Testis (tissue), 2 donors: ENCODE measurements at regions not wholly inside any gene's neighbourhood (a gene's known extent, or its start where the extent isn't known, plus 50 kb on each side); places are given as distances from the start of the nearest gene placed in this dataset.

ENCODE experiments used
- DNase-seq: peaks from one replicate; pipeline ENCODE4 v3.0.0-alpha.2; 2019
- H3K27ac ChIP-seq, 2 donors: fragments of 200-600 bp; sonication (generic); one replicate each; pipeline ENCODE4 v1.5.1; 2019
- H3K27me3 ChIP-seq: fragments of 200-600 bp; sonication (generic); one replicate; pipeline ENCODE4 v1.5.1; 2019
- H3K36me3 ChIP-seq: fragments of 200-600 bp; sonication (generic); one replicate; pipeline ENCODE4 v1.5.1; 2017; ENCODE audit warnings: low read depth; ENCODE audit errors: missing control alignments
- H3K4me1 ChIP-seq: fragments of 200-600 bp; sonication (generic); one replicate; pipeline ENCODE4 v1.5.1; 2019
- H3K4me3 ChIP-seq, 2 donors: fragments of 200-600 bp; sonication (generic); one replicate each; pipeline ENCODE4 v1.5.1; 2017 to 2019
- H3K9me3 ChIP-seq: fragments of 200-600 bp; sonication (generic); one replicate; pipeline ENCODE4 v1.5.1; 2017
- POLR2A ChIP-seq: fragments of 450-650 bp; IDR thresholded peaks from one replicate; pipeline ENCODE4 v1.6.1; 2017; ENCODE audit warnings: antibody characterized with exemption, mild to moderate bottlenecking, moderate library complexity
- WGBS, 2 donors: methylation state at CpG; one replicate each; pipeline ENCODE4 v1.1.5; 2018; 5-methylcytosine and 5-hydroxymethylcytosine counted together
- intact Hi-C: fragments of 100-400 bp; cut with DNase I; formaldehyde crosslinking; loops from one replicate; pipeline ENCODE4 v1.15.1; 2023; ENCODE audit warnings: low total_unique reads
- TF ChIP-seq, protein P1 (sequence below), 3 experiments: fragments of 450-650 bp in 2 of 3; fragments of 200-600 bp in 1 of 3; sonication (generic) in 1 of 3; IDR thresholded peaks; one replicate each; pipeline ENCODE4 v1.5.1; 2016 to 2019; ENCODE audit warnings: antibody characterized with exemption in 3 of 3, mild to moderate bottlenecking in 2 of 3, moderate library complexity in 1 of 3

DNA sequence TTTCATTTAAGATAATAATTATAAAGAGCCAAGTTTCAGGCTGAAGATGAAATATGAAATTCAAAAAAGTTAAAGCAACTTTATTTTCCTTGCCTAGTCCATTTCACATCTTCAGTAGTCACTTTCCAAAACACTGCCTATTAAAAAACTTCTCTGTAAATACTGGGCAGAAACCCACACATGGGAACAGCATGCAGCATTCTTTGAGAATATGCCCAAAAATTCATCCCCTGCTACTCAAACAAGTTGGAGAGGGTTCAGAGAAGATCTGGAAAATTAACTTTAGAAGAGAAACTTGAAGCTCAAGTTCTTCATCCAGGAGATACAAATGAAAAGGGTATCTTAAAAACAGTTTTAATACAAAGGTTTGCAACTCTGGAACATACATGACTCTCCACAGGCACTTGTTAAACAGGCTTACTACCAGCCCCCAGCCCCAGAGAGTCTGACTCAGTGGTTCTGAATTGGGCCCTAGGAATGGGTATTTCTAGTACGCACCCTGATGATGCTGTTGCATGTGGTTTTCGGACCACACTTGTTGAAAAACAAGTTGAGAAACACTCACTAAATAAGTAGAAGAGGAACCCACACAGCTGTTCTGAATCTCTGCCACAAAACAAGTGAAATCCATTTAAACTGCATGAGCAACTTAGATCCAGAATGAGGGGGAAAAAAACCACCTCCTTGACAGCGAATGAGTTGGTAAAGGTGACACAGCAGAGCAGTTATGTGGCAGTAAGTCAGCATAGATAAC lies 329.1 kb downstream of the SATB2 start:
- WGBS, 2 donors, result 83 to 88% methylated on average over 3 of the region's 3 CpGs
- DNase-seq, result no peak
- TF ChIP-seq, protein P1, sequence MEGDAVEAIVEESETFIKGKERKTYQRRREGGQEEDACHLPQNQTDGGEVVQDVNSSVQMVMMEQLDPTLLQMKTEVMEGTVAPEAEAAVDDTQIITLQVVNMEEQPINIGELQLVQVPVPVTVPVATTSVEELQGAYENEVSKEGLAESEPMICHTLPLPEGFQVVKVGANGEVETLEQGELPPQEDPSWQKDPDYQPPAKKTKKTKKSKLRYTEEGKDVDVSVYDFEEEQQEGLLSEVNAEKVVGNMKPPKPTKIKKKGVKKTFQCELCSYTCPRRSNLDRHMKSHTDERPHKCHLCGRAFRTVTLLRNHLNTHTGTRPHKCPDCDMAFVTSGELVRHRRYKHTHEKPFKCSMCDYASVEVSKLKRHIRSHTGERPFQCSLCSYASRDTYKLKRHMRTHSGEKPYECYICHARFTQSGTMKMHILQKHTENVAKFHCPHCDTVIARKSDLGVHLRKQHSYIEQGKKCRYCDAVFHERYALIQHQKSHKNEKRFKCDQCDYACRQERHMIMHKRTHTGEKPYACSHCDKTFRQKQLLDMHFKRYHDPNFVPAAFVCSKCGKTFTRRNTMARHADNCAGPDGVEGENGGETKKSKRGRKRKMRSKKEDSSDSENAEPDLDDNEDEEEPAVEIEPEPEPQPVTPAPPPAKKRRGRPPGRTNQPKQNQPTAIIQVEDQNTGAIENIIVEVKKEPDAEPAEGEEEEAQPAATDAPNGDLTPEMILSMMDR (IDR thresholded peaks at IDR 0.05), result no peak
- no peak for TF ChIP-seq POLR2A
- intact Hi-C loops, result no loop called here
- H3K9me3 ChIP-seq, result no peaks in the 10 kb centered on the region
- H3K36me3 ChIP-seq, result no peaks in the 10 kb centered on the region
- H3K27me3 ChIP-seq, result no peaks in the 10 kb centered on the region
- H3K27ac ChIP-seq, result no peak overlapping the region
- no peaks in the 10 kb centered on the region for H3K4me1 ChIP-seq
- H3K4me3 ChIP-seq, result no peak overlapping the region

DNA sequence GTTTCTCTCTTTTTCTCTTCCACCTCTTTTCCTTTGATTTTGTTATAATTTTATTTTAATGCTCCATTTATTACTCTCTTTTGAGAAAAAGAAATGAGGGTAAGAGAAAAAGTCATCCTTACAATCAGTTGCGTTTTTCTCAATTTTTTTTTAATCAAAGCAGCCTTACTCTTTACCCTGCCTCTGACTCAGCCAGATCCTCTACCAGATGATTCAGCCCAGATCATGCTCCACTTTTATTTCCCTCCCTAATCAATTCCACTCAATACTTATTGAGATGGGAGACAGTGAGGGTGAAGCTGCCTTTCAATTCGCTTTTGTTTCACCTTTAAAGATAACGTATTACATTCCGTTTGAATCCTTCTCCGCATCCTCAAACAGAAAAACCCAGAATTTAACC lies 337.9 kb downstream of the SATB2 start:
- TF ChIP-seq POLR2A, result no peak
- TF ChIP-seq, protein P1 (IDR thresholded peaks at IDR 0.05), result no peak
- WGBS, 2 donors, result 91 to 95% methylated on average over 5 of the region's 5 CpGs
- H3K27ac ChIP-seq, result no peak overlapping the region
- no peaks in the 10 kb centered on the region for H3K36me3 ChIP-seq
- no peak for DNase-seq
- no peaks in the 10 kb centered on the region for H3K9me3 ChIP-seq
- H3K27me3 ChIP-seq, result no peaks in the 10 kb centered on the region
- no peak overlapping the region for H3K4me3 ChIP-seq
- H3K4me1 ChIP-seq, result no peaks in the 10 kb centered on the region
- intact Hi-C loops, result no loop called here

DNA sequence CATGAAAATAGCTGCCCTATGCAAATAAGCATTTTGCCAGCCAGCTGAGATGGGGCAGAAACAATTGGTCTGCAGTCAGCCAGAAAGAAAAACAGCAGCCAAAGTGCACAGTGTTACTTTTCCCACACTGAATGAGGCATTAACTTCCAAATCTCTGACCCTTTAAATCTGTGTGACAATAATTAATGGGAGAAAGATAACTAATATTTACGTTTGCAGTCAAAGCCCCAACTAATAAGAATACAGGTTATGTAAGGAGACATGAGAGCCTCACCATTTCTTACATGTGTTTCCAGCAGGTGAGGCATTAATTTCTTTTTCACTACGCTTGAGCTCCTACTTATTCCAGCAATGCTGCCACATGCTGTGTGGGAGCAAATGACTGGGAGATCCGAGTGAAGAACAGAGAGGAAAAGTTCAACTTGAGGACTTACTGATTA lies 339.0 kb downstream of the SATB2 start:
- H3K4me3 ChIP-seq, result no peak overlapping the region
- no peak for DNase-seq
- intact Hi-C loops, result no loop called here
- TF ChIP-seq, protein P1 (IDR thresholded peaks at IDR 0.05), result no peak
- no peak for TF ChIP-seq POLR2A
- no peaks in the 10 kb centered on the region for H3K36me3 ChIP-seq
- no peak overlapping the region for H3K27ac ChIP-seq
- H3K27me3 ChIP-seq, result no peaks in the 10 kb centered on the region
- no peaks in the 10 kb centered on the region for H3K4me1 ChIP-seq
- 46 to 49% methylated on average over 3 of the region's 3 CpGs for WGBS, 2 donors
- no peaks in the 10 kb centered on the region for H3K9me3 ChIP-seq

DNA sequence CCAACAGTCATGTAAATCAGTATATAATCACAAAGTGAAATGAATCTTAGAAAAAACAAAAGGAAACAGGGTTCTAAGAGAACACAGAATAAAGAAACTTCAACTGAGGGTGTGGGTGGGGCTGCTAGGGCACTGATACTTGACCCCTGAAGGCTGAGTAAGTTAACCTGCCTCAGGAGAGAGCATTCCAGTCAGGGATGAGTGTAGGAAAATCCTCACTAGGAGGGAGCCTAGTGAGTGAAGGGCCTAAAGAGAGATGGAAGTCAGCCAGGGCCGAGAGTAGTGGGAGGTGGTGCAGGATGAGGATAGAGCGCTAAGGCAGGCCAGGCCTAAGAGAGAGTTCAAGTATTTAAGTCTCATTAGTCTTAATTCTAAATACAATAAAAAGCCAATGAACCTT lies 342.6 kb downstream of the SATB2 start:
- no peaks in the 10 kb centered on the region for H3K9me3 ChIP-seq
- no peak for TF ChIP-seq POLR2A
- TF ChIP-seq, protein P1 (IDR thresholded peaks at IDR 0.05), result no peak
- WGBS, 2 donors, result 82 to 89% methylated on average over 2 of the region's 2 CpGs
- no peaks in the 10 kb centered on the region for H3K36me3 ChIP-seq
- no peaks in the 10 kb centered on the region for H3K27me3 ChIP-seq
- H3K4me1 ChIP-seq, result no peaks in the 10 kb centered on the region
- DNase-seq, result no peak
- no peak overlapping the region for H3K4me3 ChIP-seq
- H3K27ac ChIP-seq, result no peak overlapping the region
- intact Hi-C loops, result no loop called here

DNA sequence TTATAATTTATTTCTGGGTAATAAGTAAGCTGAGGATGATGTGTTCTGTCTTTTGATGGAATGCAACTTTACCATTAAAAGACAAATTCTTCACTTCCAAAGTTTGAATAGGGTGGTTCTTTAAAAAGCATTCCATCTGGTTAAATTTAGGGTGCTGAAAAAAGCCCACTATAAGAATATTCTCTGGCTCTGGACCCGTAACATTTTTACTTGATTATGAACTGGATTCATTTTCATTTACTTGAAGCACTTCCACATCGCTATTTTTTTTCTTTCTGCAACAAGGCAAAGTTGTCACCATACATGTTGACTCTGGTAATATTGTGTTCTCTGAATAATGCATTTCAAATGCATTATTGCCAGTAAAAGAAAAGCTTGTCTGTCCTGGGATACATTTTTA lies 344.6 kb downstream of the SATB2 start:
- Histone ChIP-seq H3K27ac (no peak overlapping the region), H3K27me3 (no peaks in the 10 kb centered on the region), H3K9me3 (no peaks in the 10 kb centered on the region), H3K36me3 (no peaks in the 10 kb centered on the region), H3K4me1 (no peaks in the 10 kb centered on the region), H3K4me3 (no peak overlapping the region)
- TF ChIP-seq, protein P1 (IDR thresholded peaks at IDR 0.05), result no peak
- TF ChIP-seq POLR2A, result no peak
- intact Hi-C loops, result no loop called here
- no peak for DNase-seq
- WGBS, 2 donors, result 77 to 90% methylated on average over 2 of the region's 2 CpGs
